GM12891 (cell line): ENCODE measurements at regions not wholly inside any gene's neighbourhood (a gene's known extent, or its start where the extent isn't known, plus 50 kb on each side); places are given as distances from the start of the nearest gene placed in this dataset.

ENCODE experiments used
- PAX5 ChIP-seq: IDR thresholded peaks from 2 replicates; pipeline ENCODE4 v1.6.1; 2011; ENCODE audit warnings: low read length, moderate library complexity, mild to moderate bottlenecking; ENCODE audit not compliant: insufficient read depth, severe bottlenecking
- POLR2A ChIP-seq: IDR thresholded peaks from 2 replicates; pipeline ENCODE4 v1.6.1; 2011; ENCODE audit warnings: low read depth, low read length, control low read depth
- POU2F2 ChIP-seq: IDR thresholded peaks from 2 replicates; pipeline ENCODE4 v1.6.1; 2011; ENCODE audit warnings: low read depth, mild to moderate bottlenecking, control low read depth, low read length, moderate library complexity
- TAF1 ChIP-seq: IDR thresholded peaks from 2 replicates; pipeline ENCODE4 v1.6.1; 2011; ENCODE audit warnings: low read depth, low read length, control low read depth

DNA sequence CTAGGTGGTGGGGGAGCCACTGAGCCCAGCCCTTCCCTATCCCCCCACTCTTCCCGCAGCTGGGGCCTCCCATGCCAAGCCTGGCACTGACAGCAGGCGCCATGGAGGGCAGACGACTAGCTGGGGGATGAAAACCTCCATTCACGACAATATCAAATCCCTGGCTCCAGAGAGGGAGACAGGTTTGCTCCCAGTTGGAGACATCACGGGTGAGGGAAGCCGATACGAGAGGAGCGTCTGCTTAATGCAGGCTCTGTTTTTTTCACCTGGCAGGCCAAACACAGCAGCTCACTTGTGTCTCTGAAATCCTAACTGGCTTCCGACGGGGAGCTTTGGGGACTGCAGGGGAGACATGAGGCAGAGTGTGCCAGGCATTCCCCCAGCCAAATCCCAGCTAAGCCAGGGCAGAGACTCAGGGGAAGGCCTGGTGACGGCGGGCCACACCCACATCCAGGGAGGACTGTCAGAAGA, 307.4 kb upstream of the ZMIZ1 start:
- TF ChIP-seq PAX5 (no peak), POU2F2 (no peak), POLR2A (no peak), TAF1 (no peak)
